K562 (cell line): ENCODE measurements at regions not wholly inside any gene's neighbourhood (a gene's known extent, or its start where the extent isn't known, plus 50 kb on each side); places are given as distances from the start of the nearest gene placed in this dataset.

ENCODE experiments used
- ATAC-seq: fragments of 200-7000 bp; cut with Tn5 transposase; 3 replicates; pipeline ENCODE4 v1.9.1; 2020; ENCODE audit warnings: moderate library complexity
- BruUV-seq: library from RNA; stranded (reverse); fragments of 400-500 nt; replicated peaks from 2 replicates; lab custom pipeline; 2021; lab: Mats Ljungman, UMichigan
- CTCF ChIA-PET: fragments of 300-600 bp; formaldehyde crosslinking; extraction: SDS; loops from one replicate; lab custom pipeline; 2021; ENCODE audit warnings: low intra/inter-chr PET ratio; lab: Yijun Ruan, JAX
- POLR2A ChIA-PET: fragments of 300-600, 350-650 bp; sonication (Branson Sonifier 250); formaldehyde crosslinking; extraction: SDS; loops from one replicate; lab custom pipeline; 2021; ENCODE audit warnings: antibody characterized with exemption, inconsistent platforms; lab: Yijun Ruan, JAX
- DNase-seq, 4 experiments: peaks; one replicate each; pipeline versions ENCODE4 v3.0.0 to v3.0.0-alpha.2; 2011 to 2018; ENCODE audit warnings: low spot score in 3 of 4, mixed read lengths in 3 of 4; ENCODE audit errors: extremely low read depth in 1 of 4
- FAIRE-seq: peaks from 2 replicates; lab custom pipeline; 2011; peaks lifted over from hg19 to GRCh38; lab: Jason Lieb, UNC
- H2AFZ ChIP-seq: 2 replicates; pipeline ENCODE4 v1.6.0; 2011; ENCODE audit warnings: low read depth, low read length, control low read depth, inconsistent platforms
- H3K27ac ChIP-seq: fragments of 200-600 bp; 3 replicates; pipeline ENCODE4 v1.8.0; 2011; ENCODE audit warnings: low read depth, mild to moderate bottlenecking, control low read depth, inconsistent platforms, low read length, moderate library complexity, mixed read lengths; ENCODE audit errors: extremely low read depth
- H3K27me3 ChIP-seq, 2 experiments: fragments of 300-600 bp in 1 of 2; 2 replicates in 1 of 2; 3 replicates in 1 of 2; pipeline versions ENCODE4 v1.6.0 to v1.8.0; 2011; ENCODE audit warnings: inconsistent platforms in 2 of 2, low read length in 2 of 2, mild to moderate bottlenecking in 1 of 2, mixed read lengths in 1 of 2, moderate library complexity in 1 of 2; ENCODE audit not compliant: control insufficient read depth in 2 of 2, insufficient read depth in 2 of 2
- H3K36me3 ChIP-seq: fragments of 300-600 bp; 3 replicates; pipeline ENCODE4 v1.8.0; 2011; ENCODE audit warnings: mild to moderate bottlenecking, low read length, inconsistent platforms; ENCODE audit not compliant: control insufficient read depth, insufficient read depth
- H3K4me1 ChIP-seq, 2 experiments: fragments of 200-600 bp in 1 of 2; replicated peaks in 1 of 2; 2 replicates in 1 of 2; 3 replicates in 1 of 2; pipeline versions ENCODE4 v1.5.1 to v1.8.0; 2011; ENCODE audit warnings: inconsistent platforms in 2 of 2, low read length in 2 of 2, mild to moderate bottlenecking in 1 of 2, mixed read lengths in 1 of 2, moderate library complexity in 1 of 2; ENCODE audit not compliant: control insufficient read depth in 2 of 2, insufficient read depth in 2 of 2
- H3K4me2 ChIP-seq: 2 replicates; pipeline ENCODE4 v1.6.1; 2011; ENCODE audit warnings: low read length, control low read depth, inconsistent platforms, mixed read lengths; ENCODE audit not compliant: insufficient read depth
- H3K4me3 ChIP-seq: fragments of 200-600 bp; sonication (generic), shearing (Covaris generic); 2 replicates; pipeline ENCODE4 v1.5.1; 2016; ENCODE audit warnings: control low read depth, inconsistent platforms
- H3K79me2 ChIP-seq: fragments of 200-600 bp; 3 replicates; pipeline ENCODE4 v1.8.0; 2011; ENCODE audit warnings: low read length, inconsistent platforms; ENCODE audit not compliant: control insufficient read depth, insufficient read depth
- H3K9ac ChIP-seq, 2 experiments: 2 replicates each; pipeline versions ENCODE4 v1.6.0 to v1.6.1; 2011; ENCODE audit warnings: low read depth in 2 of 2, low read length in 2 of 2, control low read depth in 1 of 2, inconsistent platforms in 1 of 2, mild to moderate bottlenecking in 1 of 2, mixed read lengths in 1 of 2; ENCODE audit not compliant: insufficient read depth in 1 of 2
- H3K9me1 ChIP-seq: one replicate; pipeline ENCODE4 v1.6.0; 2011; ENCODE audit warnings: inconsistent platforms, mild to moderate bottlenecking, low read length, moderate library complexity; ENCODE audit not compliant: control insufficient read depth, insufficient read depth
- H3K9me3 ChIP-seq: replicated peaks from 2 replicates; pipeline ENCODE4 v1.5.1; 2011; ENCODE audit warnings: low read depth, low read length, inconsistent platforms; ENCODE audit not compliant: control insufficient read depth, insufficient read depth
- H4K20me1 ChIP-seq: replicated peaks from 2 replicates; pipeline ENCODE4 v1.6.1; 2011; ENCODE audit warnings: low read length, inconsistent platforms, mixed read lengths; ENCODE audit not compliant: control insufficient read depth, insufficient read depth
- DPF2 ChIP-seq: fragments of 450-650 bp; IDR thresholded peaks from 2 replicates; pipeline ENCODE4 v1.6.1; 2016
- EP400 ChIP-seq: fragments of 450-650 bp; IDR thresholded peaks from 2 replicates; pipeline ENCODE4 v1.6.1; 2017; ENCODE audit warnings: antibody characterized with exemption, mild to moderate bottlenecking, moderate library complexity
- GABPB2 ChIP-seq: fragments of 250-450 bp; sonication (Bioruptor Pico); conservative IDR thresholded peaks from 2 replicates; pipeline ENCODE4 v1.5.1; 2021; ENCODE audit warnings: mild to moderate bottlenecking
- HMG20A ChIP-seq: fragments of 450-650 bp; formaldehyde crosslinking; conservative IDR thresholded peaks from 2 replicates; pipeline ENCODE4 v1.4.0; 2020; ENCODE audit warnings: mild to moderate bottlenecking, mixed read lengths
- KDM2B ChIP-seq: fragments of 250-450 bp; sonication (Bioruptor Pico); IDR thresholded peaks from 2 replicates; pipeline ENCODE4 v1.8.0; 2021; ENCODE audit warnings: mild to moderate bottlenecking, moderate library complexity
- MAFF ChIP-seq: IDR thresholded peaks from 2 replicates; pipeline ENCODE4 v1.6.1; 2012; ENCODE audit warnings: low read length, improper control_type of control experiment
- MEIS2 ChIP-seq: fragments of 450-650 bp; IDR thresholded peaks from 2 replicates; pipeline ENCODE4 v1.6.1; 2014; ENCODE audit warnings: mild to moderate bottlenecking; ENCODE audit not compliant: partially characterized antibody
- NCOA1 ChIP-seq: fragments of 450-650 bp; IDR thresholded peaks from 2 replicates; pipeline ENCODE4 v1.6.1; 2016; ENCODE audit warnings: low read depth
- PHTF2 ChIP-seq: fragments of 250-450 bp; sonication (Bioruptor Pico); IDR thresholded peaks from 2 replicates; pipeline ENCODE4 v1.5.0; 2021; ENCODE audit warnings: mild to moderate bottlenecking
- POLR2A ChIP-seq: fragments of 450-650 bp; conservative IDR thresholded peaks from 2 replicates; pipeline ENCODE4 v1.6.1; 2016
- TCF3 ChIP-seq: sonication (generic); formaldehyde crosslinking; IDR thresholded peaks from 2 replicates; pipeline ENCODE4 v1.4.0; 2020; ENCODE audit warnings: mild to moderate bottlenecking, missing genetic modification reagents
- ZNF134 ChIP-seq: fragments of 250-450 bp; sonication (Bioruptor Pico); conservative IDR thresholded peaks from 2 replicates; pipeline ENCODE4 v1.4.0; 2020
- WGBS: fragments of 100-300 bp; shearing (Covaris generic); methylation state at CpG from one replicate; pipeline ENCODE4 v1.1.6; 2016; ENCODE audit warnings: low coverage, mixed read lengths; ENCODE audit not compliant: insufficient coverage; ENCODE audit errors: missing lambda C conversion rate; 5-methylcytosine and 5-hydroxymethylcytosine counted together
- in situ Hi-C: fragments of 300-500 bp; cut with MboI; formaldehyde crosslinking; loops from 4 replicates; pipeline ENCODE4 v1.15.0; 2018; ENCODE audit warnings: inconsistent platforms, mixed read lengths
- intact Hi-C: fragments of 100-400 bp; cut with micrococcal nuclease; formaldehyde crosslinking; loops from 2 replicates; pipeline ENCODE4 v1.14.2; 2022
- TF ChIP-seq, protein P1 (sequence below): fragments of 450-650 bp; conservative IDR thresholded peaks from 2 replicates; pipeline ENCODE4 v1.6.1; 2016; ENCODE audit warnings: missing genetic modification characterization, low read depth, mild to moderate bottlenecking, missing compliant biosample characterization, moderate library complexity
- TF ChIP-seq, protein P2 (sequence below): fragments of 150-350 bp; IDR thresholded peaks from 2 replicates; pipeline ENCODE4 v1.6.1; 2014; ENCODE audit warnings: low read depth, mild to moderate bottlenecking, low read length, borderline replicate concordance
- TF ChIP-seq, protein P3 (sequence below): fragments of 450-650 bp; IDR thresholded peaks from 2 replicates; pipeline ENCODE4 v1.6.1; 2016; ENCODE audit warnings: missing biosample characterization, missing genetic modification characterization

DNA sequence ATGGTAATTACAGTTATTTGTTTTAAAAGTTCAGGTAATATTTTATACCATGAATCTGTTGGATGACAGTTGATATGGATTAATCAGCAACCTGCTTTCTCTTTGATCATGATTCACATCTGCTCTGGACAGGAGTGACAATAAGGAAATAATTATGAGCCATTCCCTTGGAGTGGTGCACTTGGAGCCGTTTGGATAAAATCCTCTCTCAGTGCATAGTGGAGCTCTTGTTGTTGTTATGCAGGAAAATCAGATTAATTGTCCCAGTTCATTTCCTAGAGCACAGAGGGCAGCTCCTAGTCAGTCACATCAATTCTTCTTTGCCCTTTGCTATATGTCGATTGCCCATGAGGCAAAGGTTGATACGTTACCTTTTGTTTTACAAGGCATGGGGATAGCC is 668.3 kb upstream of the NR3C2 start:
- Histone ChIP-seq H3K27ac (no peak overlapping the region), H4K20me1 (no peaks in the 10 kb centered on the region), H3K9me3 (no peaks in the 10 kb centered on the region), H3K36me3 (no peaks in the 10 kb centered on the region), H3K9me1 (no peaks in the 10 kb centered on the region), H3K4me1 (no peaks in the 10 kb centered on the region), H3K79me2 (no peaks in the 10 kb centered on the region), H2AFZ (no peak overlapping the region), H3K4me3 (no peak overlapping the region), H3K27me3 (no peaks in the 10 kb centered on the region), H3K4me2 (no peak overlapping the region), H3K9ac (no peak overlapping the region)
- intact Hi-C loops (no loop called here), in situ Hi-C loops (no loop called here)
- ChIA-PET POLR2A (no interaction called here), CTCF (no interaction called here)
- DNase-seq: no peak
- TF ChIP-seq TCF3 (CRISPR knock-in tag) (no peak), ZNF134 (CRISPR knock-in tag) (no peak), PHTF2 (CRISPR knock-in tag) (no peak), GABPB2 (no peak), NCOA1 (no peak), MAFF (no peak), MEIS2 (no peak), HMG20A (CRISPR knock-in tag) (no peak), DPF2 (no peak), POLR2A (no peak), KDM2B (CRISPR knock-in tag) (no peak), EP400 (no peak)
- TF ChIP-seq, protein P1, sequence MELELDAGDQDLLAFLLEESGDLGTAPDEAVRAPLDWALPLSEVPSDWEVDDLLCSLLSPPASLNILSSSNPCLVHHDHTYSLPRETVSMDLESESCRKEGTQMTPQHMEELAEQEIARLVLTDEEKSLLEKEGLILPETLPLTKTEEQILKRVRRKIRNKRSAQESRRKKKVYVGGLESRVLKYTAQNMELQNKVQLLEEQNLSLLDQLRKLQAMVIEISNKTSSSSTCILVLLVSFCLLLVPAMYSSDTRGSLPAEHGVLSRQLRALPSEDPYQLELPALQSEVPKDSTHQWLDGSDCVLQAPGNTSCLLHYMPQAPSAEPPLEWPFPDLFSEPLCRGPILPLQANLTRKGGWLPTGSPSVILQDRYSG (tag): no peak
- TF ChIP-seq, protein P2, sequence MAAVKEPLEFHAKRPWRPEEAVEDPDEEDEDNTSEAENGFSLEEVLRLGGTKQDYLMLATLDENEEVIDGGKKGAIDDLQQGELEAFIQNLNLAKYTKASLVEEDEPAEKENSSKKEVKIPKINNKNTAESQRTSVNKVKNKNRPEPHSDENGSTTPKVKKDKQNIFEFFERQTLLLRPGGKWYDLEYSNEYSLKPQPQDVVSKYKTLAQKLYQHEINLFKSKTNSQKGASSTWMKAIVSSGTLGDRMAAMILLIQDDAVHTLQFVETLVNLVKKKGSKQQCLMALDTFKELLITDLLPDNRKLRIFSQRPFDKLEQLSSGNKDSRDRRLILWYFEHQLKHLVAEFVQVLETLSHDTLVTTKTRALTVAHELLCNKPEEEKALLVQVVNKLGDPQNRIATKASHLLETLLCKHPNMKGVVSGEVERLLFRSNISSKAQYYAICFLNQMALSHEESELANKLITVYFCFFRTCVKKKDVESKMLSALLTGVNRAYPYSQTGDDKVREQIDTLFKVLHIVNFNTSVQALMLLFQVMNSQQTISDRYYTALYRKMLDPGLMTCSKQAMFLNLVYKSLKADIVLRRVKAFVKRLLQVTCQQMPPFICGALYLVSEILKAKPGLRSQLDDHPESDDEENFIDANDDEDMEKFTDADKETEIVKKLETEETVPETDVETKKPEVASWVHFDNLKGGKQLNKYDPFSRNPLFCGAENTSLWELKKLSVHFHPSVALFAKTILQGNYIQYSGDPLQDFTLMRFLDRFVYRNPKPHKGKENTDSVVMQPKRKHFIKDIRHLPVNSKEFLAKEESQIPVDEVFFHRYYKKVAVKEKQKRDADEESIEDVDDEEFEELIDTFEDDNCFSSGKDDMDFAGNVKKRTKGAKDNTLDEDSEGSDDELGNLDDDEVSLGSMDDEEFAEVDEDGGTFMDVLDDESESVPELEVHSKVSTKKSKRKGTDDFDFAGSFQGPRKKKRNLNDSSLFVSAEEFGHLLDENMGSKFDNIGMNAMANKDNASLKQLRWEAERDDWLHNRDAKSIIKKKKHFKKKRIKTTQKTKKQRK: no peak
- TF ChIP-seq, protein P3, sequence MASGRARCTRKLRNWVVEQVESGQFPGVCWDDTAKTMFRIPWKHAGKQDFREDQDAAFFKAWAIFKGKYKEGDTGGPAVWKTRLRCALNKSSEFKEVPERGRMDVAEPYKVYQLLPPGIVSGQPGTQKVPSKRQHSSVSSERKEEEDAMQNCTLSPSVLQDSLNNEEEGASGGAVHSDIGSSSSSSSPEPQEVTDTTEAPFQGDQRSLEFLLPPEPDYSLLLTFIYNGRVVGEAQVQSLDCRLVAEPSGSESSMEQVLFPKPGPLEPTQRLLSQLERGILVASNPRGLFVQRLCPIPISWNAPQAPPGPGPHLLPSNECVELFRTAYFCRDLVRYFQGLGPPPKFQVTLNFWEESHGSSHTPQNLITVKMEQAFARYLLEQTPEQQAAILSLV (tag): no peak
- BruUV-seq: no TSS peak
- FAIRE-seq: no peak
- ATAC-seq: no peak
- WGBS: 7% methylated on average over 3 of the region's 3 CpGs
